ENCODE measurements at regions not wholly inside any gene's neighbourhood (a gene's known extent, or its start where the extent isn't known, plus 50 kb on each side); places are given as distances from the start of the nearest gene placed in this dataset.

DNA sequence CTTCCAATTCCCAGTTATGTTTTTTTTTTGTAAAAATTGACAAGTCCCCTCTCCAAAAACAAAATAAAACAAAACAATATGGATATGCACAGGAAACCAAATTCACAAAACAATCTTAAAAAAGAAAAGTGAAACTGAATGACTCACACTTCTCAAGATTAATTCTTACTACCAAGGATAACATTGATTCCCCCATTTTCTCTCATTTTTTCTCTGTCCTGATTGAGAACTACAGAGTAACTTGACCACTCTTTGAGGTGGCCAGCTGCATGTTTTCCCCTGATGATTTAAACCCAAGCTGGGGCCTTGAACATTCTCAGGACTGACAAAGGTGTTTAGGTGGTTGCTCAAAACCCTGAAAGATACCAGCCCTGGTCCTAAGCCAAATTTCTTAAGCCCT lies 149.0 kb downstream of the AHSP start:
- H3K36me3 ChIP-seq (ENCODE audit: insufficient read depth), result peaks cover 8% of the 10 kb centered on the region; the same call in 1 of the 2 replicates
- DNase-seq (ENCODE audit: low spot score) (no peak), ATAC-seq (no peak)
- H3K4me2 ChIP-seq, result no peak overlapping the region
- H3K4me1 ChIP-seq (ENCODE audit: insufficient read depth), result no peaks in the 10 kb centered on the region
- TF ChIP-seq, protein P1, sequence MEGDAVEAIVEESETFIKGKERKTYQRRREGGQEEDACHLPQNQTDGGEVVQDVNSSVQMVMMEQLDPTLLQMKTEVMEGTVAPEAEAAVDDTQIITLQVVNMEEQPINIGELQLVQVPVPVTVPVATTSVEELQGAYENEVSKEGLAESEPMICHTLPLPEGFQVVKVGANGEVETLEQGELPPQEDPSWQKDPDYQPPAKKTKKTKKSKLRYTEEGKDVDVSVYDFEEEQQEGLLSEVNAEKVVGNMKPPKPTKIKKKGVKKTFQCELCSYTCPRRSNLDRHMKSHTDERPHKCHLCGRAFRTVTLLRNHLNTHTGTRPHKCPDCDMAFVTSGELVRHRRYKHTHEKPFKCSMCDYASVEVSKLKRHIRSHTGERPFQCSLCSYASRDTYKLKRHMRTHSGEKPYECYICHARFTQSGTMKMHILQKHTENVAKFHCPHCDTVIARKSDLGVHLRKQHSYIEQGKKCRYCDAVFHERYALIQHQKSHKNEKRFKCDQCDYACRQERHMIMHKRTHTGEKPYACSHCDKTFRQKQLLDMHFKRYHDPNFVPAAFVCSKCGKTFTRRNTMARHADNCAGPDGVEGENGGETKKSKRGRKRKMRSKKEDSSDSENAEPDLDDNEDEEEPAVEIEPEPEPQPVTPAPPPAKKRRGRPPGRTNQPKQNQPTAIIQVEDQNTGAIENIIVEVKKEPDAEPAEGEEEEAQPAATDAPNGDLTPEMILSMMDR (conservative IDR thresholded peaks at IDR 0.05; ENCODE audit: low read depth in 2 of 2), result no peak
- TF ChIP-seq ZNF331 (CRISPR knock-in tag; IDR thresholded peaks at IDR 0.05; ENCODE audit: low read depth), result no peak
- TF ChIP-seq, protein P2, sequence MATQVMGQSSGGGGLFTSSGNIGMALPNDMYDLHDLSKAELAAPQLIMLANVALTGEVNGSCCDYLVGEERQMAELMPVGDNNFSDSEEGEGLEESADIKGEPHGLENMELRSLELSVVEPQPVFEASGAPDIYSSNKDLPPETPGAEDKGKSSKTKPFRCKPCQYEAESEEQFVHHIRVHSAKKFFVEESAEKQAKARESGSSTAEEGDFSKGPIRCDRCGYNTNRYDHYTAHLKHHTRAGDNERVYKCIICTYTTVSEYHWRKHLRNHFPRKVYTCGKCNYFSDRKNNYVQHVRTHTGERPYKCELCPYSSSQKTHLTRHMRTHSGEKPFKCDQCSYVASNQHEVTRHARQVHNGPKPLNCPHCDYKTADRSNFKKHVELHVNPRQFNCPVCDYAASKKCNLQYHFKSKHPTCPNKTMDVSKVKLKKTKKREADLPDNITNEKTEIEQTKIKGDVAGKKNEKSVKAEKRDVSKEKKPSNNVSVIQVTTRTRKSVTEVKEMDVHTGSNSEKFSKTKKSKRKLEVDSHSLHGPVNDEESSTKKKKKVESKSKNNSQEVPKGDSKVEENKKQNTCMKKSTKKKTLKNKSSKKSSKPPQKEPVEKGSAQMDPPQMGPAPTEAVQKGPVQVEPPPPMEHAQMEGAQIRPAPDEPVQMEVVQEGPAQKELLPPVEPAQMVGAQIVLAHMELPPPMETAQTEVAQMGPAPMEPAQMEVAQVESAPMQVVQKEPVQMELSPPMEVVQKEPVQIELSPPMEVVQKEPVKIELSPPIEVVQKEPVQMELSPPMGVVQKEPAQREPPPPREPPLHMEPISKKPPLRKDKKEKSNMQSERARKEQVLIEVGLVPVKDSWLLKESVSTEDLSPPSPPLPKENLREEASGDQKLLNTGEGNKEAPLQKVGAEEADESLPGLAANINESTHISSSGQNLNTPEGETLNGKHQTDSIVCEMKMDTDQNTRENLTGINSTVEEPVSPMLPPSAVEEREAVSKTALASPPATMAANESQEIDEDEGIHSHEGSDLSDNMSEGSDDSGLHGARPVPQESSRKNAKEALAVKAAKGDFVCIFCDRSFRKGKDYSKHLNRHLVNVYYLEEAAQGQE (IDR thresholded peaks at IDR 0.05; ENCODE audit: unreplicated experiment), result no peak
- TF ChIP-seq POLR2AphosphoS5 (IDR thresholded peaks at IDR 0.05; ENCODE audit: low read depth), result no peak
- TF ChIP-seq ZNF114 (CRISPR knock-in tag; IDR thresholded peaks at IDR 0.05), result no peak
- TF ChIP-seq, protein P3, sequence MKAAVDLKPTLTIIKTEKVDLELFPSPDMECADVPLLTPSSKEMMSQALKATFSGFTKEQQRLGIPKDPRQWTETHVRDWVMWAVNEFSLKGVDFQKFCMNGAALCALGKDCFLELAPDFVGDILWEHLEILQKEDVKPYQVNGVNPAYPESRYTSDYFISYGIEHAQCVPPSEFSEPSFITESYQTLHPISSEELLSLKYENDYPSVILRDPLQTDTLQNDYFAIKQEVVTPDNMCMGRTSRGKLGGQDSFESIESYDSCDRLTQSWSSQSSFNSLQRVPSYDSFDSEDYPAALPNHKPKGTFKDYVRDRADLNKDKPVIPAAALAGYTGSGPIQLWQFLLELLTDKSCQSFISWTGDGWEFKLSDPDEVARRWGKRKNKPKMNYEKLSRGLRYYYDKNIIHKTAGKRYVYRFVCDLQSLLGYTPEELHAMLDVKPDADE (IDR thresholded peaks at IDR 0.05), result no peak
- TF ChIP-seq STAT1 (IDR thresholded peaks at IDR 0.05; ENCODE audit: unreplicated experiment), result no peak
- TF ChIP-seq JUNB (IDR thresholded peaks at IDR 0.05; ENCODE audit: unreplicated experiment), result no peak
- no peak for TF ChIP-seq NANOG (IDR thresholded peaks at IDR 0.05; ENCODE audit: borderline replicate concordance)
- TF ChIP-seq CREB1 (CRISPR knock-in tag; IDR thresholded peaks at IDR 0.05; ENCODE audit: low read depth), result no peak
- no peak for TF ChIP-seq EZH2phosphoT487 (IDR thresholded peaks at IDR 0.05; ENCODE audit: unreplicated experiment)
- no peak for TF ChIP-seq EZH2 (IDR thresholded peaks at IDR 0.05; ENCODE audit: low read depth, unreplicated experiment)
- TF ChIP-seq, protein P4, sequence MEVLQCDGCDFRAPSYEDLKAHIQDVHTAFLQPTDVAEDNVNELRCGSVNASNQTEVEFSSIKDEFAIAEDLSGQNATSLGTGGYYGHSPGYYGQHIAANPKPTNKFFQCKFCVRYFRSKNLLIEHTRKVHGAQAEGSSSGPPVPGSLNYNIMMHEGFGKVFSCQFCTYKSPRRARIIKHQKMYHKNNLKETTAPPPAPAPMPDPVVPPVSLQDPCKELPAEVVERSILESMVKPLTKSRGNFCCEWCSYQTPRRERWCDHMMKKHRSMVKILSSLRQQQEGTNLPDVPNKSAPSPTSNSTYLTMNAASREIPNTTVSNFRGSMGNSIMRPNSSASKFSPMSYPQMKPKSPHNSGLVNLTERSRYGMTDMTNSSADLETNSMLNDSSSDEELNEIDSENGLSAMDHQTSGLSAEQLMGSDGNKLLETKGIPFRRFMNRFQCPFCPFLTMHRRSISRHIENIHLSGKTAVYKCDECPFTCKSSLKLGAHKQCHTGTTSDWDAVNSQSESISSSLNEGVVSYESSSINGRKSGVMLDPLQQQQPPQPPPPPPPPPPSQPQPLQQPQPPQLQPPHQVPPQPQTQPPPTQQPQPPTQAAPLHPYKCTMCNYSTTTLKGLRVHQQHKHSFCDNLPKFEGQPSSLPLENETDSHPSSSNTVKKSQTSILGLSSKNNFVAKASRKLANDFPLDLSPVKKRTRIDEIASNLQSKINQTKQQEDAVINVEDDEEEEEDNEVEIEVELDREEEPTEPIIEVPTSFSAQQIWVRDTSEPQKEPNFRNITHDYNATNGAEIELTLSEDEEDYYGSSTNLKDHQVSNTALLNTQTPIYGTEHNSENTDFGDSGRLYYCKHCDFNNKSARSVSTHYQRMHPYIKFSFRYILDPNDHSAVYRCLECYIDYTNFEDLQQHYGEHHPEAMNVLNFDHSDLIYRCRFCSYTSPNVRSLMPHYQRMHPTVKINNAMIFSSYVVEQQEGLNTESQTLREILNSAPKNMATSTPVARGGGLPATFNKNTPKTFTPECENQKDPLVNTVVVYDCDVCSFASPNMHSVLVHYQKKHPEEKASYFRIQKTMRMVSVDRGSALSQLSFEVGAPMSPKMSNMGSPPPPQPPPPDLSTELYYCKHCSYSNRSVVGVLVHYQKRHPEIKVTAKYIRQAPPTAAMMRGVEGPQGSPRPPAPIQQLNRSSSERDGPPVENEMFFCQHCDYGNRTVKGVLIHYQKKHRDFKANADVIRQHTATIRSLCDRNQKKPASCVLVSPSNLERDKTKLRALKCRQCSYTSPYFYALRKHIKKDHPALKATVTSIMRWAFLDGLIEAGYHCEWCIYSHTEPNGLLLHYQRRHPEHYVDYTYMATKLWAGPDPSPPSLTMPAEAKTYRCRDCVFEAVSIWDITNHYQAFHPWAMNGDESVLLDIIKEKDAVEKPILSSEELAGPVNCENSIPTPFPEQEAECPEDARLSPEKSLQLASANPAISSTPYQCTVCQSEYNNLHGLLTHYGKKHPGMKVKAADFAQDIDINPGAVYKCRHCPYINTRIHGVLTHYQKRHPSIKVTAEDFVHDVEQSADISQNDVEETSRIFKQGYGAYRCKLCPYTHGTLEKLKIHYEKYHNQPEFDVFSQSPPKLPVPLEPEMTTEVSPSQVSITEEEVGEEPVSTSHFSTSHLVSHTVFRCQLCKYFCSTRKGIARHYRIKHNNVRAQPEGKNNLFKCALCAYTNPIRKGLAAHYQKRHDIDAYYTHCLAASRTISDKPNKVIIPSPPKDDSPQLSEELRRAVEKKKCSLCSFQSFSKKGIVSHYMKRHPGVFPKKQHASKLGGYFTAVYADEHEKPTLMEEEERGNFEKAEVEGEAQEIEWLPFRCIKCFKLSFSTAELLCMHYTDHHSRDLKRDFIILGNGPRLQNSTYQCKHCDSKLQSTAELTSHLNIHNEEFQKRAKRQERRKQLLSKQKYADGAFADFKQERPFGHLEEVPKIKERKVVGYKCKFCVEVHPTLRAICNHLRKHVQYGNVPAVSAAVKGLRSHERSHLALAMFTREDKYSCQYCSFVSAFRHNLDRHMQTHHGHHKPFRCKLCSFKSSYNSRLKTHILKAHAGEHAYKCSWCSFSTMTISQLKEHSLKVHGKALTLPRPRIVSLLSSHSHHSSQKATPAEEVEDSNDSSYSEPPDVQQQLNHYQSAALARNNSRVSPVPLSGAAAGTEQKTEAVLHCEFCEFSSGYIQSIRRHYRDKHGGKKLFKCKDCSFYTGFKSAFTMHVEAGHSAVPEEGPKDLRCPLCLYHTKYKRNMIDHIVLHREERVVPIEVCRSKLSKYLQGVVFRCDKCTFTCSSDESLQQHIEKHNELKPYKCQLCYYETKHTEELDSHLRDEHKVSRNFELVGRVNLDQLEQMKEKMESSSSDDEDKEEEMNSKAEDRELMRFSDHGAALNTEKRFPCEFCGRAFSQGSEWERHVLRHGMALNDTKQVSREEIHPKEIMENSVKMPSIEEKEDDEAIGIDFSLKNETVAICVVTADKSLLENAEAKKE (CRISPR knock-in tag; IDR thresholded peaks at IDR 0.05), result no peak
- H3K4me3 ChIP-seq, result no peak overlapping the region
- Mint-ChIP-seq H3K4me3 (no peak overlapping the region), H3K9me3 (peaks cover 87% of the 10 kb centered on the region), H3K36me3 (ENCODE audit: low read depth) (peaks cover 23% of the 10 kb centered on the region), H3K27me3 (ENCODE audit: insufficient read depth, low read depth, poor library complexity) (peaks cover 2% of the 10 kb centered on the region), H3K4me1 (no peaks in the 10 kb centered on the region), H3K27ac (no peak overlapping the region)
- H4K20me1 ChIP-seq (replicated peaks; ENCODE audit: insufficient read depth), result no peaks in the 10 kb centered on the region
- H2AFZ ChIP-seq, result no peak overlapping the region
- no peaks in the 10 kb centered on the region for H3F3A ChIP-seq (replicated peaks; ENCODE audit: low read depth)
- H3K27me3 ChIP-seq (ENCODE audit: insufficient read depth), result no peaks in the 10 kb centered on the region
- no peaks in the 10 kb centered on the region for H3K79me2 ChIP-seq (replicated peaks; ENCODE audit: insufficient read depth)
- no peak overlapping the region for H3K27ac ChIP-seq (ENCODE audit: low read depth)
- H3K9me2 ChIP-seq (ENCODE audit: insufficient read depth), result no peaks in the 10 kb centered on the region
